IPS-18c (cell line): ENCODE measurements at regions not wholly inside any gene's neighbourhood (a gene's known extent, or its start where the extent isn't known, plus 50 kb on each side); places are given as distances from the start of the nearest gene placed in this dataset.

Experiments used
- H3K4me3 ChIP-seq: 2 replicates; pipeline ENCODE4 v1.7.0; 2013; ENCODE audit warnings: low read depth, mild to moderate bottlenecking, low read length, moderate library complexity; ENCODE audit not compliant: insufficient read depth
- H3K9me3 ChIP-seq: one replicate; pipeline ENCODE4 v1.6.1; 2013; ENCODE audit warnings: mild to moderate bottlenecking, low read length, moderate library complexity; ENCODE audit not compliant: control insufficient read depth, insufficient read depth

- no peaks in the 10 kb centered on the region for H3K9me3 ChIP-seq
- H3K4me3 ChIP-seq = no peak overlapping the region
Observed at GRCh38 chr16:63553980-63554379, 1517.7 kb upstream of the CDH8 start.

GRCh38 chr16:63539276-63539675, 1503.0 kb upstream of the CDH8 start:
- H3K9me3 ChIP-seq = no peaks in the 10 kb centered on the region
- H3K4me3 ChIP-seq = no peak overlapping the region

- no peak overlapping the region for H3K4me3 ChIP-seq
- H3K9me3 ChIP-seq = peaks cover 4% of the 10 kb centered on the region
Observed at GRCh38 chr16:63530974-63531373, 1494.7 kb upstream of the CDH8 start.

GRCh38 chr16:63530208-63530607, 1494.0 kb upstream of the CDH8 start:
- Histone ChIP-seq H3K4me3 (no peak overlapping the region), H3K9me3 (peaks cover 4% of the 10 kb centered on the region)

- peaks cover 4% of the 10 kb centered on the region for H3K9me3 ChIP-seq
- H3K4me3 ChIP-seq = no peak overlapping the region
Observed at GRCh38 chr16:63527404-63527803, 1491.2 kb upstream of the CDH8 start.

- Histone ChIP-seq H3K9me3 (no peaks in the 10 kb centered on the region), H3K4me3 (no peak overlapping the region)
Observed at GRCh38 chr16:63516394-63516793, 1480.2 kb upstream of the CDH8 start.

GRCh38 chr16:63512910-63513309, 1476.7 kb upstream of the CDH8 start:
- H3K4me3 ChIP-seq = no peak overlapping the region
- H3K9me3 ChIP-seq = no peaks in the 10 kb centered on the region

- Histone ChIP-seq H3K4me3 (no peak overlapping the region), H3K9me3 (no peaks in the 10 kb centered on the region)
Observed at GRCh38 chr16:63497408-63497807, 1461.2 kb upstream of the CDH8 start.

- Histone ChIP-seq H3K4me3 (no peak overlapping the region), H3K9me3 (no peaks in the 10 kb centered on the region)
Observed at GRCh38 chr16:63496282-63496681, 1460.0 kb upstream of the CDH8 start.

GRCh38 chr16:63488955-63489354, 1452.7 kb upstream of the CDH8 start:
- Histone ChIP-seq H3K4me3 (no peak overlapping the region), H3K9me3 (no peaks in the 10 kb centered on the region)

- Histone ChIP-seq H3K9me3 (no peaks in the 10 kb centered on the region), H3K4me3 (no peak overlapping the region)
Observed at GRCh38 chr16:63481060-63481459, 1444.8 kb upstream of the CDH8 start.

- no peak overlapping the region for H3K4me3 ChIP-seq
Observed at GRCh38 chr16:63473725-63474124, 1437.5 kb upstream of the CDH8 start.

GRCh38 chr16:63467513-63467912, 1431.3 kb upstream of the CDH8 start:
- Histone ChIP-seq H3K4me3 (no peak overlapping the region), H3K9me3 (no peaks in the 10 kb centered on the region)

More at GRCh38 chr16:63473725-63474124, 1437.5 kb upstream of the CDH8 start:
- H3K9me3 ChIP-seq = no peaks in the 10 kb centered on the region

- Histone ChIP-seq H3K4me3 (no peak overlapping the region), H3K9me3 (no peaks in the 10 kb centered on the region)
Observed at GRCh38 chr16:63462316-63462715, 1426.1 kb upstream of the CDH8 start.

- no peak overlapping the region for H3K4me3 ChIP-seq
- H3K9me3 ChIP-seq = no peaks in the 10 kb centered on the region
Observed at GRCh38 chr16:63461248-63461841, 1425.1 kb upstream of the CDH8 start.

- Histone ChIP-seq H3K9me3 (no peaks in the 10 kb centered on the region), H3K4me3 (no peak overlapping the region)
Observed at GRCh38 chr16:63458846-63459245, 1422.6 kb upstream of the CDH8 start.

- Histone ChIP-seq H3K9me3 (no peaks in the 10 kb centered on the region), H3K4me3 (no peak overlapping the region)
Observed at GRCh38 chr16:63457869-63458268, 1421.6 kb upstream of the CDH8 start.

- no peak overlapping the region for H3K4me3 ChIP-seq
Observed at GRCh38 chr16:63453261-63453660, 1417.0 kb upstream of the CDH8 start.

GRCh38 chr16:63447121-63447520, 1410.9 kb upstream of the CDH8 start:
- H3K4me3 ChIP-seq = no peak overlapping the region

More at GRCh38 chr16:63453261-63453660, 1417.0 kb upstream of the CDH8 start:
- H3K9me3 ChIP-seq = no peaks in the 10 kb centered on the region

More at GRCh38 chr16:63447121-63447520, 1410.9 kb upstream of the CDH8 start:
- no peaks in the 10 kb centered on the region for H3K9me3 ChIP-seq
